Fibroblast of pulmonary artery (primary cell): ENCODE measurements at regions not wholly inside any gene's neighbourhood (a gene's known extent, or its start where the extent isn't known, plus 50 kb on each side); places are given as distances from the start of the nearest gene placed in this dataset.

Experiments
- DNase-seq: peaks from one replicate; pipeline ENCODE4 v3.0.0-alpha.2; 2010; ENCODE audit warnings: low read depth
- H3K4me3 ChIP-seq: replicated peaks from 2 replicates; pipeline ENCODE4 v1.5.1; 2011; ENCODE audit warnings: low read depth, mild to moderate bottlenecking, control low read depth, low read length, moderate library complexity
- TF ChIP-seq, protein P1 (sequence below): IDR thresholded peaks from 2 replicates; pipeline ENCODE4 v1.5.1; 2011; ENCODE audit warnings: mild to moderate bottlenecking, control low read depth, low read length, inconsistent platforms; ENCODE audit errors: missing control alignments

DNA sequence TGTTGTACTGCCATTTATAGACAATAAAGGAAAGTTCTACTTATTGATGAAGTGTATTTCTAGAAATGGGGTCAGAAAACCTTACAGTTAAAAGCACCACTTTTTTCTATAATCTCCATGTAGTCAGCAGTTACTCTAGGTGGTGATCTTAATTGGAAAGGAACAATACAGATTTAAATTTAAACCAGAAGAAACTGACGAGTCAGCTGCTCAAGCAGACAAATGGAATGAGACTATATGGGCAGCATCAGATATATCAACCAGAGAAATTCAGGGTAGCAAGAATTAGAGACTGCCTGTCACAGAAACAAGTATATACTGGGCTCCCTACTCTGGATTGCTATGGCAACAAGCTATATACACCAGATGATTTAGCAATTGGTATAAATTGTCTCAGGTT, 99.6 kb upstream of the SCG2 start:
- no peak for DNase-seq
- no peak overlapping the region for H3K4me3 ChIP-seq
- TF ChIP-seq, protein P1, sequence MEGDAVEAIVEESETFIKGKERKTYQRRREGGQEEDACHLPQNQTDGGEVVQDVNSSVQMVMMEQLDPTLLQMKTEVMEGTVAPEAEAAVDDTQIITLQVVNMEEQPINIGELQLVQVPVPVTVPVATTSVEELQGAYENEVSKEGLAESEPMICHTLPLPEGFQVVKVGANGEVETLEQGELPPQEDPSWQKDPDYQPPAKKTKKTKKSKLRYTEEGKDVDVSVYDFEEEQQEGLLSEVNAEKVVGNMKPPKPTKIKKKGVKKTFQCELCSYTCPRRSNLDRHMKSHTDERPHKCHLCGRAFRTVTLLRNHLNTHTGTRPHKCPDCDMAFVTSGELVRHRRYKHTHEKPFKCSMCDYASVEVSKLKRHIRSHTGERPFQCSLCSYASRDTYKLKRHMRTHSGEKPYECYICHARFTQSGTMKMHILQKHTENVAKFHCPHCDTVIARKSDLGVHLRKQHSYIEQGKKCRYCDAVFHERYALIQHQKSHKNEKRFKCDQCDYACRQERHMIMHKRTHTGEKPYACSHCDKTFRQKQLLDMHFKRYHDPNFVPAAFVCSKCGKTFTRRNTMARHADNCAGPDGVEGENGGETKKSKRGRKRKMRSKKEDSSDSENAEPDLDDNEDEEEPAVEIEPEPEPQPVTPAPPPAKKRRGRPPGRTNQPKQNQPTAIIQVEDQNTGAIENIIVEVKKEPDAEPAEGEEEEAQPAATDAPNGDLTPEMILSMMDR = no peak

DNA sequence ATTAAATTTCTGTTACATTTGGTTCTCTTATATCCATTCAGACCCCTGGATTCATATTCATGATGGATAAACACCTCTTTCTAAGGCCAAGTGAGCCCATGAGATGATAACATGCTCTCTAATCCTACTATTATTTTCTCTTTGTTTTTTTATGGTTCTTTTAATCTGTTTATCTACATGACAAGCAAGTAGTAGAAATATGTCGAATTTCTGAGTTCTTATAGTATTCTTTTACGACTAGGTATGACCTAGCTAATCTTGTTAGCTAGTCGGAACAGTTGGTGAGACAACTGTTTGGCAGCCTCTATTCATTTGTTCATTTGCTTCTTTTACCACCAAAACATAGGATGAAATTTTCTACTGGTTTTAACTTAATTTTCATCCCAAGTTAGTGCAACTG, 98.1 kb upstream of the SCG2 start:
- DNase-seq = peak; percentile 8
- no peak overlapping the region for H3K4me3 ChIP-seq
- TF ChIP-seq, protein P1 = no peak

GRCh38 chr2:223697892-223698645, 95.9 kb upstream of the SCG2 start:
- TF ChIP-seq, protein P1 = no peak
- DNase-seq = no peak
- no peak overlapping the region for H3K4me3 ChIP-seq

DNA sequence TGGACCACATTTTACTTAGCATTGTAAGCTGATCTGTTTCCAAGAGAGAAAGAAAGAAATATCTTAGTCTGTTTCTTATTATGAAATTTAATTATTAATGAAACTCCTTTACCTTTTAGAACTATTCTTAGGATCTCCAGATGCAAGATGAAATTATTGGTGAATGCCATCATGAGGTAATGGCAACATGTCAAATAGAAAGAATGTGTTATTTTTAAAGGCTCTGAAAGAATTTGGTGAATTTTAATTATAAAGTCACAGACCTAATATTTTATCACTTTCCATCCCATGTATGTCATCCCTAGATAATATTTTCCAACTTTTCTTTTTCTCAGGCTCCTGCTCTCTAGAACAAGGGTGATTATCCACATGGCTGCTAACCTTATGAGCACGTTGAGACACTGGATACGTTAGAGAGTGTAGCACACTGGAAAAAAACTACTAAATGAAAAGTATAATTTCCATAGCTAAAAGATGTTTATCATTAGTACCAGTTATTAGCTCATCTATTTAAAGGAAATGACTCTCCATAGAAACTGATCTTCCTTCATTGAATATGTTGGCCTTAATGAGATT, 95.2 kb upstream of the SCG2 start:
- DNase-seq = no peak
- TF ChIP-seq, protein P1 = no peak
- H3K4me3 ChIP-seq = no peak overlapping the region

- DNase-seq = peak; percentile 24
- TF ChIP-seq, protein P1 = no peak
These were observed 94.6 kb upstream of the SCG2 start for GRCh38 chr2:223696719-223697118.

DNA sequence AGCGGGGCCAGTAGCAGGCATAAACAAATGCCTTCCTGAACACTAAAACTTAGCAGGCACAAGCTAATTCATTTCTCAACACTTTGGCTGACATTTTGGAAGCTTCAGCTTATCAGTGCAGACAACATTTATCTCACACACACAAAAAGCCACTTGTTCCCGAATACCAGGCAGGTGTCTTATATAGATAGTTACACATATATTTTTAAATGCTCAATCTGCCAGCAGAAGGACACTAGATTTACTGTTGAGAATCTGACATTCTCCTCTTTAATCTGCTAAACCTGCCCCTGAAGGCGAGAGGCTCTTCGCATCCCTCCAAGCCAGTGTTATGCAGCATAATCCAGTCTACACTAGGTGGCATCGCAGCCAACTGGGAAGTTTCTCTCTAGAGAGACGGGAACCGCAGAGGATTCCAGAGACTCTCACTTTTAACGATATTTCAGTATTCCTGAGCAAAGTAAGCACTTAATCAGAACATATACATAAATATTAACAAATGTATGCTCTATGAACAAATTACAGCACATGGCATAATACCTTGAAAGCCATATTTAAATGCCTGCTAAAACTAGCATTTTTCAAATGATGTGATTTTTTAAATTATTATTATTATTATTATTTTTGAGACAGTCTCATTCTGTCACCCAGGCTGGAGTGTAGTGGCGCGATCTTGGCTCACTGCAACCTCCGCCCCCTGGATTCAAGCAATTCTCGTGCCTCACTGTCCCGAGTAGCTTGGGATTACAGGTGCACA, 90.2 kb upstream of the SCG2 start:
- TF ChIP-seq, protein P1 = peak; percentile 88
- peak; percentile 78 for DNase-seq

More at GRCh38 chr2:223696719-223697118, 94.6 kb upstream of the SCG2 start:
- no peak overlapping the region for H3K4me3 ChIP-seq

More for the DNA sequence above, 90.2 kb upstream of the SCG2 start:
- no peak overlapping the region for H3K4me3 ChIP-seq
